MG63 (cell line): ENCODE measurements at regions not wholly inside any gene's neighbourhood (a gene's known extent, or its start where the extent isn't known, plus 50 kb on each side); places are given as distances from the start of the nearest gene placed in this dataset.

ENCODE experiments used
- DNase-seq: peaks from one replicate; pipeline ENCODE4 v3.0.0-alpha.2; 2020
- H3K27me3 ChIP-seq: fragments of 250-450 bp; sonication (Bioruptor Pico); 2 replicates; pipeline ENCODE4 v1.5.1; 2020; ENCODE audit warnings: mild to moderate bottlenecking, moderate library complexity
- H3K36me3 ChIP-seq: fragments of 250-450 bp; sonication (Bioruptor Pico); 2 replicates; pipeline ENCODE4 v1.5.1; 2020; ENCODE audit warnings: mild to moderate bottlenecking, moderate library complexity
- H3K4me3 ChIP-seq: fragments of 250-450 bp; sonication (Bioruptor Pico); 2 replicates; pipeline ENCODE4 v1.5.1; 2020; ENCODE audit warnings: mild to moderate bottlenecking, moderate library complexity
- H3K9me3 ChIP-seq: fragments of 250-450 bp; sonication (Bioruptor Pico); 2 replicates; pipeline ENCODE4 v1.5.1; 2020; ENCODE audit warnings: mild to moderate bottlenecking, moderate library complexity

GRCh38 chr15:39465843-39466749, 114.8 kb upstream of the THBS1 start:
- Histone ChIP-seq H3K36me3 (no peaks in the 10 kb centered on the region), H3K9me3 (peaks cover 4% of the 10 kb centered on the region; the same call in 1 of the 2 replicates), H3K27me3 (no peaks in the 10 kb centered on the region), H3K4me3 (no peak overlapping the region)
- no peak for DNase-seq

GRCh38 chr15:39466750-39467105, 114.2 kb upstream of the THBS1 start:
- no peak overlapping the region for H3K4me3 ChIP-seq
- no peak for DNase-seq
- no peaks in the 10 kb centered on the region for H3K27me3 ChIP-seq
- H3K9me3 ChIP-seq: peaks cover 4% of the 10 kb centered on the region; the same call in 1 of the 2 replicates
- H3K36me3 ChIP-seq: no peaks in the 10 kb centered on the region

- H3K36me3 ChIP-seq: no peaks in the 10 kb centered on the region
- no peak overlapping the region for H3K4me3 ChIP-seq
- peaks cover 4% of the 10 kb centered on the region; the same call in 1 of the 2 replicates for H3K9me3 ChIP-seq
- no peaks in the 10 kb centered on the region for H3K27me3 ChIP-seq
- no peak for DNase-seq
Observed at GRCh38 chr15:39468331-39468730, 112.5 kb upstream of the THBS1 start.

GRCh38 chr15:39468828-39469227, 112.1 kb upstream of the THBS1 start:
- DNase-seq: no peak
- Histone ChIP-seq H3K4me3 (no peak overlapping the region), H3K36me3 (no peaks in the 10 kb centered on the region), H3K9me3 (peaks cover 4% of the 10 kb centered on the region; the same call in 1 of the 2 replicates), H3K27me3 (no peaks in the 10 kb centered on the region)

DNA sequence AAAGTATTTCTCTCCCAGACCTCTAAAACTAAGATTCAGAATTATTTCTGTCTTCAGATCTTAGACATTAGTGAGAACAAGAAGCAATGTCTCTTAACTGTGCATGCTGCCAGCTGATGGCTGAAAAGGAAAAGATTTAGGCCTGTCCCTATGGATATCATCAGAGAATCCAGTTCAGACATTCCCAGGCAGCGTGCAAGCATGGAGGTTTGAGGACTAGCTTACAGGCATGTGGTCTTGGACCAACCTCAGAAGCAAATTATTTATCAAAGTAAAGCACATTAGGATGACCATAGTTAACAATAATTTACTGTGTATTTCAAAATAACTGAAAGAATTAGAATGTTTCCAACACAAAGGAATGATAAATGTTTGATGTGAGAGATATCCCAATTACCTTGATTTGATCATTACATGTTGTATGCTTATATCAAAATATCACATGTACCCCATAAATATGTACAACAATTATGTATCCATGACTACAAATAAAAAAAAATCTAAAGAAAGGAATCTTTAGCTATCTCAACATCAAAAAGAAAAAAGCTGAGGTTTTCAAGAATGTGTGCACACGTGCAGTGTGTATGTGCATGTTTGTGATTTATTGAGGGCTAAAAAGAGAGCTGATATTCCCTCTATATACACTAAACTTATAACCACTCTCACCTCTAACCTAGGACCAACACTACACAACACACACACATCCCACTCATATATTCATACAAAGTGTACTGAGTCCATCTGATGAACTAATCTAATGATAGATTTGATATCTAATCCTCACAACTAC, 108.9 kb upstream of the THBS1 start:
- DNase-seq: no peak
- H3K4me3 ChIP-seq: no peak overlapping the region
- no peaks in the 10 kb centered on the region for H3K27me3 ChIP-seq
- no peaks in the 10 kb centered on the region for H3K36me3 ChIP-seq
- no peaks in the 10 kb centered on the region for H3K9me3 ChIP-seq

DNA sequence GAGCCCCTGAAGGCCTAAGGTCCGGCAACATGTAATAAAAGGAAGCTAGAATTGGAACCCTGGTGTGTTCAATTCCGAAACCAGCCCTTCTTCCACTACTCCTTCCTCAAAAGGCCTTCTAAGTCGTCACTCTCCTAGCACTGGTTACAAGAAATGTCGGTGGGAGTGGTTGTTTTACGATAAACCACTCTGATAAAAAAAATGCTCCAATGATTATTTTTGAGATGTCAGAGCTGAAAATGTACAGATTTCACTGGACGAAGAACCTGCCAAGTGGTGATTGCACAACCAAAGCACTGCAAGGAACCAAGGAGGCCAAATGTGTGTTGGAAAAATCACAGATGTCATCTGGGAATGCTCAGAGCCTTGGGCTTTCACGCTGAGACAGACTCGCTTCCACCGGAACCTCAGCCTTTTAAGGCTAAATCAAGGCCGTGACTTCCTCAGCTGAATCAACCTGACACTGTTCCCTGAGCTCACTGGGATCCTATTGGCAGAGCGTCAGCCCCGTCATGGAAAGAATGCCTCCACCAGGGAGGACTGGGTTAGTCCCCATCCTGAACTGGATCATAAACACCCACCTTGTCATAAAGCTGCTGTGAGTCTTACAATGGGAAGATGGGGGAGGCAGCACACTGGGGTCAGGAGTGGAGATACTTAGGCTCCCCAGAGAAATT, 108.1 kb upstream of the THBS1 start:
- Histone ChIP-seq H3K9me3 (no peaks in the 10 kb centered on the region), H3K27me3 (no peaks in the 10 kb centered on the region), H3K4me3 (no peak overlapping the region), H3K36me3 (no peaks in the 10 kb centered on the region)
- no peak for DNase-seq

GRCh38 chr15:39473298-39473947, 107.5 kb upstream of the THBS1 start:
- no peak overlapping the region for H3K4me3 ChIP-seq
- no peak for DNase-seq

DNA sequence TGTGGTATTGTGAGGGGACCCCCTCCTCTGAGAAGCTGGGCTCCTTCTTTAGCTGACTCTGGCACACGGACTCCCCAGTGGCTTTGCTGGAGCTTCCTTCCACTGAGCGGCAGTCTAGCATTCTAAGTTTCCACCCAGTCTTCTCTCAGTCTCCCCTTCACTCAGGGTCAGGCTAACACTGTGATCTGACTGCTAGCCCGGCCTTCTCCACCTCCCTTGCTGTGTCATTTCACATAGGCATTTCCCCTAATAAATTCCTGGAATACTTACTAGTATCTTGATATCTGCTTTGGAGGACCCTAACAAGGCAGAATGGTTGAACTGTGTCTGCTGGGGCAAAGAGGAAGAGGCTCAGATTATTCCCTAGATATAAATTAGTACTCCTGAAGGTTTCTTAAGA, 106.2 kb upstream of the THBS1 start:
- no peak overlapping the region for H3K4me3 ChIP-seq
- H3K9me3 ChIP-seq: no peaks in the 10 kb centered on the region
- DNase-seq: no peak

More at GRCh38 chr15:39473298-39473947, 107.5 kb upstream of the THBS1 start:
- Histone ChIP-seq H3K9me3 (no peaks in the 10 kb centered on the region), H3K36me3 (no peaks in the 10 kb centered on the region), H3K27me3 (no peaks in the 10 kb centered on the region)

DNA sequence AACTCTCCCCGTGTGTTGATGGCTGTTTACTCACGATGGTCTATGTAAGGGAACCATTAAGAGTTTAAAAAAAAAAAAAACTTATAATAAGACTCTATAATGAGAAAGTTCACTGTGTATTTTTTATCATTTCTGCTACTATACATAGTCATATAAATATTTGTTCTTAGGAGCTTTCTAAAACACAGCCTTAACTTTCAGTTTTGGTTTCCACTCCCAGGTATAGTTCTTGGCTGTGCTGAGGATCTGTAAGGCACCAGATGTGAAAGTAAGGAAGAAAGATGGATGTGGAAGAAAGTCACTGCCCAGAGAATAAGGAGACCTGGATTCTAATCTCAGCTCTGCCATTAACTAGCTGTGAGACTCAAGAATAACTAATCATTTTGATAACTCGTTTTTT, 101.9 kb upstream of the THBS1 start:
- H3K36me3 ChIP-seq: no peaks in the 10 kb centered on the region
- no peak overlapping the region for H3K4me3 ChIP-seq
- no peaks in the 10 kb centered on the region for H3K9me3 ChIP-seq
- H3K27me3 ChIP-seq: no peaks in the 10 kb centered on the region
- no peak for DNase-seq

More for the DNA sequence above, 106.2 kb upstream of the THBS1 start:
- no peaks in the 10 kb centered on the region for H3K36me3 ChIP-seq
- no peaks in the 10 kb centered on the region for H3K27me3 ChIP-seq

DNA sequence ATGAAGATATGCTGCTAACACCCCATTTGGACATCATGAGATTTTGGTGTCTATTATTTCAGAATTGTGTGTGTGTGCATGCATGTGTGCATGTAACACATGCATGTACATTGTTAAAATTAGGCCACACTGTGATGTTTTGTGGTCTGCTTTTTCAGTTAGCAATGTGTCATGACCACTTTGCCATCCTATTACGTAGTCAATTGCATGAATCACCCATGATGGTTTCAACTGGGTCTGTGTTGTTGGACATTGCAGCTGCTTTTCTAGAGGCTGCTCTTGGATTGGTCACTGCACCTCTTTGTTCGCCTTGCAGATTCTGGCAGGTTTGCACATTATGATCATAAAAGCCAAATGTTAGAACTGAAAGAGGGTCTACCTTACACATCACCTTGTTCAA, 101.0 kb upstream of the THBS1 start:
- no peaks in the 10 kb centered on the region for H3K36me3 ChIP-seq
- H3K4me3 ChIP-seq: no peak overlapping the region
- no peaks in the 10 kb centered on the region for H3K27me3 ChIP-seq
- H3K9me3 ChIP-seq: no peaks in the 10 kb centered on the region
- DNase-seq: no peak

GRCh38 chr15:39482459-39482858, 98.4 kb upstream of the THBS1 start:
- H3K27me3 ChIP-seq: no peaks in the 10 kb centered on the region
- no peaks in the 10 kb centered on the region for H3K9me3 ChIP-seq
- no peaks in the 10 kb centered on the region for H3K36me3 ChIP-seq
- DNase-seq: no peak
- no peak overlapping the region for H3K4me3 ChIP-seq

DNA sequence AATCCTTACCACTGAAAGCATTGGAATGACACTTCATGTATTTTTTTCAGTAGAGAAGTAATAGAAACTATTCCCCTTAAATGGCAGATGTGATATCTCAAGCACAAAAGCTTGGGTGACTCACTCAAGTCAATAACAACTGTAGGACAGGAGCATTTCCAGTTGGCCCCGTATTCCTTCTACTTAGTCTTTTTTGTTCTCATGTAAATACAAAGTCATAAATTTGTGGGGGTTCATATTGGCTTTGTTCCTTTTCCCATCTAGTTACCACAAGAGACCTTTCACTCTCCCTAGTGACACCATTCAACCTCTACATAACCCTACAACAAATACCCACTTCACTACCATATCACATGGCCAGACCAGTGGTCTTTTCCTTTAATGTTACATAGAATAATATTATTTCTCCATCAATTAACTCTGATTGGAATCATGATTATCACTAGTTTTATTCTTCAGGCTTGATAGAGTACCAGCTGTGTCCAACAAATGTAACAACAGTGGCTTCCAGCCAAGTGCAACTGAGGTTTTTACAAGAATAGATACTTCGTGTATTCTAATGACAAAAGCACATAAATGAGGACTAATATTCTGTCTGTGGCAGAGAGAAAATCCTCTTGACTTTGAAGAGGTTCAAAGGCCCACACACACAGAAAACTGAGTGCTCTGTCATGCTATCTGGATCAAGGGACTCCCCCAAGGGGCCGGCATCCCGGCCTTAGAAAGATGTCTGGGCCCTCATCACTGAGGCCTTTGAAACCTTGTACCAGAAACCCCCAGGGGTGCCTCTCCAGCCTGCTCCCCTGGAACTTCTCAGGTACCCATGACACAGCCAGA, 94.0 kb upstream of the THBS1 start:
- Histone ChIP-seq H3K36me3 (no peaks in the 10 kb centered on the region), H3K27me3 (no peaks in the 10 kb centered on the region), H3K9me3 (no peaks in the 10 kb centered on the region), H3K4me3 (no peak overlapping the region)
- no peak for DNase-seq

DNA sequence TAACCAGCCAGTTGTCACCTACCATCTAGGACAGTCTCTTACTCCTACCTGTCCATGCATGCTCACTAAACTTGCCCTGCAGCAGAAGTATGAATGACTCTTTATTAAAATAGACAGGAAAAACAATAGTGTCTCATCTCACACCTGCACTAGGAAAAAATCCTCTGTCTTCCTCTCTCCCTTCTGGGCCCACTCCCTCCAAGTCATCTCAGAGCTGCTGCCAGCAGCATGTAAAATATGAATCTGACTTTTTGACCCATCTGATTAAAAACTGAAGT, 93.5 kb upstream of the THBS1 start:
- Histone ChIP-seq H3K36me3 (no peaks in the 10 kb centered on the region), H3K27me3 (no peaks in the 10 kb centered on the region), H3K4me3 (no peak overlapping the region), H3K9me3 (no peaks in the 10 kb centered on the region)
- no peak for DNase-seq

DNA sequence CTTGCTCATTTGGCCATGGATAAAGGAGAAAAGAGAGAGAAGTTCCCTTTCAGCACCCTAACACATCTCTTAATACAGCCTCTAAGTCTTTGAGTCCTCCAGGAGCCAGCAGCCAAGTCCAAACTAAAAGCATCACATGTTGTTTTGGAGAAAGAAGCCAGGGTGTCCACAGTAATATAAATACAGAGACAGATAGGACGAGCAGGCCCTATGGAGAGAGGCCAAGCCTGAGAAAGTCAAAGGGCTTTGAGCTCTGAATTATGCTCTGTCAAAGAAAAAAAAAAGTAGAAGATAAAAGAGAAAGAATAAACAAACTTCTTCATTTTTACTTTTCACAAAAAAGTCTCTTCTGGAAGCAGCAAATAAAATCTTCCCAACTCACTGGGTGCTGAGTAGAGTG, 92.4 kb upstream of the THBS1 start:
- no peak overlapping the region for H3K4me3 ChIP-seq
- H3K27me3 ChIP-seq: no peaks in the 10 kb centered on the region
- no peak for DNase-seq
- H3K9me3 ChIP-seq: no peaks in the 10 kb centered on the region
- no peaks in the 10 kb centered on the region for H3K36me3 ChIP-seq

- no peaks in the 10 kb centered on the region for H3K27me3 ChIP-seq
- no peaks in the 10 kb centered on the region for H3K9me3 ChIP-seq
- no peak for DNase-seq
- no peaks in the 10 kb centered on the region for H3K36me3 ChIP-seq
- no peak overlapping the region for H3K4me3 ChIP-seq
Observed at GRCh38 chr15:39488961-39489360, 91.9 kb upstream of the THBS1 start.
